Activated CD8-positive, alpha-beta memory T cell treated with anti-CD3 and anti-CD28 coated beads for 36 hours (primary cell): ENCODE measurements at regions not wholly inside any gene's neighbourhood (a gene's known extent, or its start where the extent isn't known, plus 50 kb on each side); places are given as distances from the start of the nearest gene placed in this dataset.
"Not testable (repeated sequence)": the region's sequence is repeated elsewhere in the genome, so short reads cannot be mapped to it uniquely, and the experiment has no call there.

Source experiments
- CTCF ChIA-PET: fragments of 350-600 bp; sonication (Branson Sonifier 250); formaldehyde crosslinking; loops from one replicate; lab custom pipeline; 2021; ENCODE audit warnings: antibody characterized with exemption; lab: Charles Lee
- POLR2A ChIA-PET: fragments of 350-600 bp; sonication (Branson Sonifier 250); formaldehyde crosslinking; loops from one replicate; lab custom pipeline; 2021; ENCODE audit warnings: antibody characterized with exemption; lab: Charles Lee

DNA sequence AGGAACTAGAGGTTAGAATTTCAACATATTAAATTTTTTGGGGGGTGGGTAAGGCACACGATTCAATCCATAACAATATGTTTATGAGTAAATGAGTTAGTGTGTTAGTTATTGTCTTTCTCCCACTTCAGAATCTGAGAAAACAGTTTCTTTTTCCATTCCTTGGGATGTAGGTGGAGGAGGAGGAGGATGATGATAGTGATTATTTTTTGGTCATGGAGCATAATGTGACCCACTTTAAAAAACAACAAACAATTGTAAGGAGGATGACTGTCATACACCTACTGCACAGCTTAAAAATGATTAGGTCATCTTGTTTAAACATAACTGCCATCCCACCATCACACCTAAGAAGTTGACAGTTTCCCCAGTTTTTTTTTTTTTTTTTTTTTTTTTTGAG, 148.7 kb downstream of the CDRT15L2 start:
- POLR2A ChIA-PET, result interaction anchor here (0.7 kb wide), 1 partner anchor 20 kb away, joined by 10 read pairs; no protein-coding TSS in a partner anchor
- CTCF ChIA-PET, result no interaction called here

DNA sequence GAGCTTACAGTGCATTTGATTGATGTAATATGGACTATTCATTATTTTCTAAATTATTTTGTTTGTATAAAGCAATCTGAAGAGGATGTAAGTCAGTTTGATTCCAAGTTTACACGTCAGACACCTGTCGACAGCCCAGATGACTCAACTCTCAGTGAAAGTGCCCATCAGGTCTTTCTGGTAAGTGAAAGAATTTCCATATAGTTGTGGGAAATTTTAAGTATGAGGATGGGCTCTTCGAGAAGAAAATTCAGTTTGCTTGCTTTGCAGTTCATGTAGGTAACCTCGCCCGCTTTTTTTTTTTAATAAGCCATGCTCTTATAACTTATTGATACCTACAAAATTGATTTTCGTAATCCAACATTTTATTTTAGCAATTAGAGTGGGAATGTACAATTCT, 151.6 kb downstream of the CDRT15L2 start:
- POLR2A ChIA-PET, result interaction anchor here (0.8 kb wide), 1 partner anchor 658 kb away, joined by 3 read pairs; no protein-coding TSS in a partner anchor
- CTCF ChIA-PET, result not testable (repeated sequence)

DNA sequence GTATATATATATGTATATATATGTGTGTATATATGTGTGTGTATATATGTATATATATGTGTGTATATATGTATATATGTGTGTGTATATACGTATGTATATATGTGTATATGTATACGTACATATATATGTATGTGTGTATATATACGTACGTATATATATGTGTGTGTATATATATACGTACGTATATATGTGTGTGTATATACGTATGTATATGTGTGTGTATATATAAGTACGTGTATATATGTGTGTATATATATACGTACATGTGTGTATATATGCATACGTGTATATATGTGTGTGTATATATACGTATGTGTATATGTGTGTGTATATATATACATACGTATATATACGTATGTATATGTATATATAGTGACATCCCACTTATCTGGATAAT, 154.4 kb downstream of the CDRT15L2 start:
- POLR2A ChIA-PET, result no interaction called here

DNA sequence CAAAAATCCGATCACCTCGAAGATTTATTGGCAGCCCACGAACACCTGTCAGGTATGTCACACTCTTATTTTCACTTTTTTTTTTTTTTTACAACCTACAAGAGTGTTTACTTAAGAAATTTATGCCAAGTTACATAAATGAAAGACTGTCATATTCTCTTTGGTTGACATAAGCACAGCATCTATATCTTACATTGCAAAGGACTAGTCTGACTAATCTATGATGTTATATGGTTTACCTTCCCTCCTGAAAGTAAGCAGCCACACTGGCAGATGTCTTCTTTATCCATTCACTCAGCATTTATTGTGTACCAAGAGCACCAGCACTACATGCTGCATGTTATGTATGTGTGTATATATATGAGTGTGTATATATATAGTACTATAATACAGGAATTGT, 156.3 kb downstream of the CDRT15L2 start:
- CTCF ChIA-PET, result no interaction called here
- POLR2A ChIA-PET, result no interaction called here

More for the DNA sequence above, 154.4 kb downstream of the CDRT15L2 start:
- CTCF ChIA-PET, result no interaction called here

DNA sequence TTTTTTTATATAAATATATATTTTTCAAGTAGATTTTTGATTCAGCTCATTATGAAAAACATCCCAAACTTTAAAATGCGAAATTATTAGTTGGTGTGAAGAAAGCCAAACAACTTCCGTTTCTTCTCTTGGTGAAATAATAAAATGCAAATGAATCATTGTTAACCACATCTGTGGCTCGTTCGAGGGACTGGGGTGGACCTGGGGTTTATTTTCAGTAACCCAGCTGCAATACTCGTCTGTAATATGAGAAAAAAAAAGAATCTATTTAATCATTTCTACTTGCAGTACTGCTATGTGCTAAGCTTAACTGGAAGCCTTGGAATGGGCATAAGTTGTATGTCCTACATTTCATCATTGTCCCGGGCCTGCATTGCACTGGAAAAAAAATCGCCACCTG, 158.1 kb downstream of the CDRT15L2 start:
- CTCF ChIA-PET, POLR2A ChIA-PET: not testable (repeated sequence)

DNA sequence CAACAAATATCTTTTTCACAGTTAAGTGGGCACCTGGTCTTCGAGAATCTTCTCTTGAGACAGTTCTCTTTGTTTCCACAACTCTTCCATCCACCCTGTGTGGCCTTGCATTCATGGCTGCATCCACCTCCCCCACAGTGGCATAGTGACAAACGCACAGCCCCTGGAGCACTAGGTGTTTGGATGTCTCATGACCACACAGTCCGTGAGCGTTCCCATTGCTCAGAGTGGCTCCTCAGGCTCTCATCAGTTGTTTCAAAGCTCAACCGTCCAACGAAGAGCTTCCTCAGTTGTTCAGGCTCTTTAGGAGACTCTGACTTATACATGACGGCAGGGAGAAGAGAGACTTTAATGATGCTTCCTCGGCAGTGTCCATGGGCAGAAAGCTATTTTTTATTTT, 191.6 kb downstream of the CDRT15L2 start:
- ChIA-PET POLR2A (no interaction called here), CTCF (no interaction called here)

DNA sequence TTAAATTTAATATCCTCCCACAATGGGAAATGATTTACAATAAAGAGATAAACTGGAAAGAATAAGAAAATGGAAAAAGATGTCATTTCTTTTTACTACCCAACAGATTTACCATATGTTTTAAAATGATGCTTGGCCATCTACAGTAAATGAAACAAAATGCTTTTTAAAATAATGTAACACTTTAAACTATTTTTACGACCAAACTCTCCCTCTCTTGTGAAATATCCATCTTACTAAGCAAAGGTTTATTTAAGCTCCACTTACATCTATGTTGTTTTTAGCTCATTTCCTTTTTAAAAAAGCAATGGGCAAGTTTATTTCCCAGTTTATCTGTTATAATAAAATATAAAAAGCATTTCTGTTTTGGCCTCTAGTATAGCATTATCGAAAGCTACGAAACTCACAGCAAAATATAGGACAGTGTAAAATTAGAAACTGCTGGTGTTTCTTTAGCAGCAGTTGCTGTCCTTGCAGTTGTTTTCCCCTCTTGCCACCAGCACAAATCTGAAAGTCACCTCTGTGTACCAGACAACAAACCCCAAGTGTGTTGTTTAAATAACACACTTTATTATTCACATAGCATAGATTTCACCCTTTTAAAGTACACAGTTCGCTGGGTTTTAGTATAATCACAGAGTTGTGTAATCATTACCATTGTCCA, 195.1 kb downstream of the CDRT15L2 start:
- CTCF ChIA-PET, result no interaction called here
- POLR2A ChIA-PET, result no interaction called here

DNA sequence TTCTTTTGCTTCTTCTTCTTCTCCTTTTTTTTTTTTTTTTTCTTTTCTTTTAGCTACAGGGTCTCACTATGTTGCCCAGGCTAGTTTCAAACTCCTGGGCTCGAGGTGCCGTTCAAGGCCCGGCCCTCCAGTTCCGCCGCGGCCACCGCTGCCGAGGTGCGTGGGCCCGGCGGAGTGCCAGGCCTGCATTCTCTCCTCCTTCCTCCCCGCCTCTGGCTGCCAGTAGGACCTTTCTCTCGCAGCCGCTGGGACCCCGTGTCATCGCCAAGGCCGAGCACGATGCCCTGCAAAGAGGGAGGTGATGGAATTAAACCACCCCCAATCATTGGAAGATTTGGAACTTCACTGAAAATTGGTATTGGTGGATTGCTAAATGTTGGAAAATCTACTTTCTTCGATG, 195.8 kb downstream of the CDRT15L2 start:
- ChIA-PET POLR2A (no interaction called here), CTCF (no interaction called here)

DNA sequence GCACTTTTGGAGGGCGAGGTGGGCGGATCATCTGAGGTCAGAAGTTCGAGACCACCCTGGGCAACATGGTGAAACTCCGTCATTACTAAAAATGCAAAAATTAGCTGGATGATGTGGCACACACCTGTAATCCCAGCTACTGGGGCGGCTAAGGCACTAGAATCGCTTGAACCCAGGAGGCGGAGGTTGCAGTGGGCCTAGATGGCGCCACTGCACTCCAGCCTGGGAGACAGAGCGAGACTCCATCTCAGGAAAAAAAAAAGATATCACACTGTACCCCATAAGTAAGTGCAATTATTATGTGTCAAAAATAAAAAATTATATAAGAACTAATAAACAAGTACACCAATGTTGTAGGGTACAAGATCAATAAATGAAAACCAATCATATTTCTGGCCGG, 200.0 kb downstream of the CDRT15L2 start:
- ChIA-PET POLR2A (no interaction called here), CTCF (no interaction called here)

DNA sequence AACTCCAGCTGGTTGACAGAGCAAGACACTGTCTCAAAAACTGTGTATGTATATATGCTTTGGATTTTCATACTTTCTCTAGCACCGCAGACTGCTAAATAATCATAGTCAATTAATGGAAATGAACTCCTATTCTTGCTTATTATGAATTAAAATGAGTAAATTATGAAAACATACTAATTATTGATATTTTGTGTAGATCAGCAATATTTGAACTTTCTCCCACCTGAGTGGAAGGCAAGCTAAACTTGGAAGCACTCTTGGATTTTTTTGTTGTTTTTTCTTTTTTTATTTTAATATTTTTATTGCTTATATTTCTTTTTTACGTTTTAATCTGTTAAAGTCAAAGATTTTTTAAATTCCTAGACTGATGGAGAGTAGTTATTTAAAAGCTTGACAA, 201.7 kb downstream of the CDRT15L2 start:
- POLR2A ChIA-PET, result no interaction called here

DNA sequence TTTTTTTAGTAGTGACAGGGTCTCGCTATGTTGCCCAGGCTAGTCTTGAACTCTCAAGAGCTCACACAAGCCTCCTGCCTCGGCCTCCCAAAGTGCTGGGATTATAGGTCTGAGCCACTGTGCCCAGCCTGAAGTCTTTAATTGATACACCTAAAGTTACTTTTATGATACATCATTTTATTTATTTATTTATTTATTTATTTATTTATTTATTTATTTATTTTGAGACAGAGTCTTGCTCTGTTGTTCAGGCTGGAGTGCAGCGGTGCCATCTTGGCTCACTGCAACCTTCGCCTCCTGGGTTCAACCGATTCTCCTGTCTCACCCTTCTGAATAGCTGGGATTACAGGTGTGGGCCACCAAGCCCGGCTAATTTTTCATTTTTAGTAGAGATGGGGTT, 202.3 kb downstream of the CDRT15L2 start:
- CTCF ChIA-PET, POLR2A ChIA-PET: not testable (repeated sequence)

More for the DNA sequence above, 201.7 kb downstream of the CDRT15L2 start:
- CTCF ChIA-PET, result no interaction called here

DNA sequence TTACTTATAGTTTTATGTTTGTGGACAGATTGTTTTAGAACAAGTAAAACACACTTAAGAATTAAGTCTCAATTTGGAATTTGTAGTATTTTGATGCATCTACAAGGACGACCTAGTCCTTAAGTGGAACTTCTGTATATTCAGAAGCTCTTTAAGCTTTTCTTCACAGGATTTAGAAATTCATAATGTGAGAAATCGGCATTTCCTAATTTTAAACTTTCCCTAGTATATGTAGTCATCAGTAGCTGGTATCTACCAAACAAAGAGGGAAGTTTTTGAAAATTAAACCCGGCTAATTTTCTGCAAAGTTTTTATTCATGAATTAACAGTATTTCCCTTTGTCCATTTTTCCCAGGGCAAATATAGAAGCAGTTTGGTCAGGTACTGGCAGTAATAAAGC, 203.6 kb downstream of the CDRT15L2 start:
- ChIA-PET CTCF (no interaction called here), POLR2A (no interaction called here)

DNA sequence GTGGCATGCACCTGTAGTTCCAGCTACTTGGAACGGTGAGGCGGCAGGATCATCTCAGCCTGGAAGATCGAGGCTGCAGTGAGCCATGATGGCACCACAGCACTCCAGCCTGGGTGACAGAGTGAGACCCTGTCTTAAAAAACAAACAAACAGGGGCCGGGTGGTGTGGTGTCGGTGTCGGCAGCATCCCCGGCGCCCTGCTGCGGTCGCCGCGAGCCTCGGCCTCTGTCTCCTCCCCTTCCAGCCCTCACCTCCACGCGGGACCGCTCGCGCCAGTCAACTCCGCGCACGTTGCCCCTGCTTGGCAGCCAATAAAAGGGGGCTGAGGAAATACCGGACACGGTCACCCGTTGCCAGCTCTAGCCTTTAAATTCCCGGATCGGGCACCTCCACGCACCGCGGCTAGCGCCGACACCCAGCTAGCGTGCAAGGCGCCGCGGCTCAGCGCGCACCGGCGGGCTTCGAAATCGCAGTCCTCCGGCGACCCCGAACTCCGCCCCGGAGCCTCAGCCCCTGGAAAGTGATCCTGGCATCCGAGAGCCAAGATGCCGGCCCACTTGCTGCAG, 204.7 kb downstream of the CDRT15L2 start:
- CTCF ChIA-PET, result no interaction called here
- POLR2A ChIA-PET, result no interaction called here

DNA sequence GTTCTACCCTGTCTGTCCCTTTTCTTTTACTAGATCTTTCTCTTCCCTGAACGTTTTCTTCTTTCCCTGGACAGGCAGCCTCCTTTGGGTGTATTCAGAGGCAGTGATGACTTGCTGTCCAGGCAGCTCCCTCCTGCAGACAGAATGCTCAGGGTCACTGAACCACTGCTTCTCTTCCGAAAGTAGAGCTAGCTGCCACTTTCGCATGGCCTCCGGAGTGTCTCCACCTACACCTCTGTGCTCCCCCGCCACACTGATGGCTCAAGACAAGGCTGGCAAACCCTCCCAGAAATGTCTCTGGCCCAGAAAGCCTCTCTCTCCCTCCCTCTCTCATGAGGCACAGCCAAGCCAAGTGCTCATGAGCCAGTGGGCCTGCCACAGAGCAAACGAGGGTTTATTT, 207.8 kb downstream of the CDRT15L2 start:
- POLR2A ChIA-PET, result no interaction called here
- CTCF ChIA-PET, result no interaction called here

DNA sequence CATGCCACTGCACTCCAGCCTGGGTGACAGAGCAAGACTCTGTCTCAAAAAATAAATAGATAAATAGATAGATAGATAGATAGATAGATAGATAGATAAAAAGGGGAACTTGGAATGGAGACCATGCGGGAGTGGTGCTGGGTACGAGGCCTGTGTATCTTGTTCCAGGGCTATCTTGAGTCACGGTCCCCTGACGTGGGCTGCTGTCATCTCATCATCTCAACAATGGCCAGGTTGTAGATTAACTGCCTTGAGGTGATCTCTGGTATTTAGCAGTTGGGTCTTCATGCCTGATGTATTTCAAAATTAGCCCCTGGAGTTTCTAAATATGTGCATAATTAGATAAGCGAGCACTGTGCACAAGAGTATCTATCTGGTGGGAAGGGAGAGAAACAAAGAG, 212.1 kb downstream of the CDRT15L2 start:
- ChIA-PET POLR2A (no interaction called here), CTCF (no interaction called here)

DNA sequence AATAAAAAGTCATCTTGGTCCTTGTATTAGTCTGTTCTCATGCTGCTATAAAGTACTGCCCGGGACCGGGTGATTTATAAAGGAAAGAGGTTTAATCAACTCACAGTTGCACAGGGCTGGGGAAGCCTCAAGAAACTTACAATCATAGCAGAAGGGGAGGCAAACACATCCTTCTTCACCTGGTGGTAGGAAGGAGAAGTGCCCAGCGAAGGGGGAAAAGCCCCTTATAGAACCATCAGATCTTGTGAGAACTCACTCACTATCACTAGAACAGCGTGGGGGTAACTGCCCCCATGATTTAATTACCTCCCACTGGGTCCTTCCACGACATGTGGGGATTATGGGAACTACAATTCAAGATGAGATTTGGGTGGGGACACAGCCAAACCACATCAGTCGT, 215.0 kb downstream of the CDRT15L2 start:
- CTCF ChIA-PET, result not testable (repeated sequence)

DNA sequence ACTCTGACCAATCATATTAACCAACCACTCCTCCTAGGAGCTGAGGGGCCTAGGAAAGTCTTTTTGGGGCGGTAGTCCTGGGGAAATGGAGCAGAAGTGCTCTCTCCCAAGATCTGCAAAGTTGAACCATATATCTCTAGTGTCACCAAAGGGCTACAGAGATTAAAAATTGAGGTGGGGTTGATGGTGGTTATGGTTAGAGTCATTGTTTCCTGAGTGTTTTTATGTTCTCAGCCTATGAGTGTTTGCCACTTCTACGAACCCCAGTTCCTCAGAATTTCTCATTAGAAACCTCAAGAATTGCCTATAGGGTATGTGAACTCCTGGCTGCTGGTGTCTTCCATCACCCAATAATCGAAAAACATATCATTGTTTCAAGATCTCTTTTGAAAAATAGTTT, 217.8 kb downstream of the CDRT15L2 start:
- CTCF ChIA-PET, result no interaction called here
- POLR2A ChIA-PET, result no interaction called here

More for the DNA sequence above, 215.0 kb downstream of the CDRT15L2 start:
- POLR2A ChIA-PET, result not testable (repeated sequence)

DNA sequence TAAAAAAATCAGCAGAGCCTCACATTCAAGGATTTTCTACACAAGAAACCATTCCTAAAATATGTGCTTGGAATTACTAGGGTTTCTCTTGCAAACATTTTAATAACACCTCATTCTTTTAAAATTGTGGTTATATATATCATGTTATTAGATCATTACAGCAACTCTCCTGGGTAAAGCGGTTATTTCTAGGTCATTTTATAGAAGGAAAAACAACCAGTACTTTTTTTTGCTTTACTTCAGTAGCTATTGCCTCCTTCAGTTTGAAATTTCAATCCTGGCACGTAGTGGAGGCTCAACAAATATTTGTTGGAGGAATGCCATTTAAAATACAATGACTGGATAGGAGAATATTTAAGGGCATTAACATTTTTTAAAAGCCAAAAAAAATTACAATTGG, 220.6 kb downstream of the CDRT15L2 start:
- POLR2A ChIA-PET, result no interaction called here
- CTCF ChIA-PET, result no interaction called here

DNA sequence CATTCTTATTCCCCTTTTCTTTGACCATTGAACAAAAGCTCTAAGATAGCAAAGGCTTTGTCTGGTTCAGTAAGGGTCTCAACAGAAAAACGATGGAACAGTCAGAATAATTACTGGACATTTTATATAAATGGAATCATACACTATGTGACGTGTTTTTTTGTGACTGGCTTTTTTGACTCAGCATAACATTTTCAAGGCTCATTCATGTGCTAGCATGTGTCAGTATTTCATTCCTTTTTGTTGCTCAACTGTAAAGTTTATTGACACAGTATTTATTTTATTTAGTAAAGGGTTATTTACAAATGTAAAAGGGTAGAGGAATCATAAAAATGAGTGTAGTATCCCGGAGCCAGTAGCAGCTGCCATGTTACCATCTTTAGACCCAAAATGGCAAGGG, 226.2 kb downstream of the CDRT15L2 start:
- ChIA-PET POLR2A (no interaction called here), CTCF (no interaction called here)

DNA sequence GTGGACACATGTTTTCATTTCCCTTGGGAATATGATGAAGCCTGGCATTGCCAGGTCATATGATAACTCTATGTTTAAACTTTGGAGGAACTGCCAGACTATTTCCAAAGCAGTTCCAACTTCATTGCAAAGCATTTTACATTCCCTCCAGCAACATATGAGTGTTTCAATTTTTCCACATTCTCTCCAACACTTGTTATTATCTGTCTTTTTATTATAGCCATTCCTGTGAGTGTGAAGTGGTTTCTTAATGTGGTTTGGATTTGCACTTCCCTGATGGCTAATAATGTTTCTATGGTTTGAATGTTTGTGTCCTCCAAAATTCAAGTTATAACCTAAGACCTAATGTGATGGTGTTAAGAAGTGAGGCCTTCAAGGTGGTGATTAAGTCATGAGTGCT, 228.0 kb downstream of the CDRT15L2 start:
- POLR2A ChIA-PET, result not testable (repeated sequence)

DNA sequence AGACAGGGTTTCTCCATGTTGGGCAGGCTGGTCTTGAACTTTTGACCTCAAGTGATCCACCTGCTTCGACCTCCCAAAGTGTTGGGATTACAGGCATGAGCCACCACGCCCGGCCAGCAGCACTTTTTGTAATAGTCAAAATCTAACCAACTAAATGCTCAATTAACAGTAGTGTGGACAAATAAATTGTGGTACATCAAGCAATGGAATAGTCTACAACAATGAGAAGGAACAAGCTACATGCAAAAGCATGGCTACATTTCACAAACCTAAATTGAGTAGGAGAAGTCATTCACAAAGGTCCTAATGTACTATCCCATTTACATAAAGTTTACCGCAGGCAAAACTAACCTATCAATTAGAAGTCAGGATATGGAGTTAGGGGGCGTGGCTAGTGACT, 227.4 kb downstream of the USP22 start:
- CTCF ChIA-PET, POLR2A ChIA-PET: not testable (repeated sequence)

More for the DNA sequence above, 228.0 kb downstream of the CDRT15L2 start:
- CTCF ChIA-PET, result not testable (repeated sequence)

DNA sequence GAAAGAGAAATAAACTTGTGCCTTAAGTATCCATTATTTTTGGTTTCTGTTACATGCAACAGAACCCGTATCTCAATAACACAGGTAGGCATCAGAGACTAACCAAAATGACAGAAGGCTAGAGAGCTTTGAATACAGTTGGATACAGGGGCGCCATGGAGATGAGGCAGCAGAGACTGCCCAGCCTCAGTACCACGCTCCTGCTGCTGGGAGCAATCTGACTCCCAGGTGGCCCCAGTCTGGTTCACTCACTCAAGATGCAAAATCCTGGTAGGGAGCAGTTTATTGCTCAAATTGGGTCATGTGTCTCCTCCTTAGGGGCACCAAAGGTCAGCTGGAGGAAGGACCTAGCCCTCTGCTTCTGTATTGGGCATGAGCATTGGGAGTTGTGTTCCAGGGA, 218.9 kb downstream of the USP22 start:
- POLR2A ChIA-PET, result no interaction called here

More for the DNA sequence above, 218.9 kb downstream of the USP22 start:
- CTCF ChIA-PET, result no interaction called here
